ENCODE measurements at regions not wholly inside any gene's neighbourhood (a gene's known extent, or its start where the extent isn't known, plus 50 kb on each side); places are given as distances from the start of the nearest gene placed in this dataset.

GRCh38 chr12:63025116-63025515, 90.2 kb upstream of the PPM1H start:
- no peak for TF ChIP-seq POLR2A (IDR thresholded peaks at IDR 0.05)
- no peak for TF ChIP-seq CTCF (IDR thresholded peaks at IDR 0.05)

All from esophagus squamous epithelium (tissue), 4 donors.